ENCODE measurements at regions not wholly inside any gene's neighbourhood (a gene's known extent, or its start where the extent isn't known, plus 50 kb on each side); places are given as distances from the start of the nearest gene placed in this dataset.
"Not testable (repeated sequence)": the region's sequence is repeated elsewhere in the genome, so short reads cannot be mapped to it uniquely, and the experiment has no call there.

DNA sequence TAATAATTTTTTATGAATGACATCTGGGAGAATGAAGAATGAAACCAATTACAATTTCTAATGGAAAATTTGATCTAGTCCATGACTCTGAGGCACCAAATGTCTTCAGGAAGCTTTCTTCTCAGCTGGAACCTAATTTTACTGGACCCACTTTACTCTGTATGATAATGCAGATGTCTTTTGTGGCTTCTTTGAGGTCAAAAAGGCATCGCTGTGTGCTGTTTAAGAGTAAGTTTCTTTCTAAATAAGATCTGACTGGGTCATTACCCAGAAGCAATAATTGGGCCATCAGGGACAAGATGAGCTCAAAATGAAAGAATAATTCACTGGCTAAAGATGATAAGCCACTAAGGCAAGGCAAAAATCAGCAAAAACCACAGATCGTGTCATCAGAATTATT lies 633.4 kb downstream of the PSAT1 start:
- no peak for DNase-seq

- no peak for DNase-seq
Measured at GRCh38 chr9:78932849-78933627, 636.1 kb downstream of the PSAT1 start.

GRCh38 chr9:78934880-78935279 lies 636.9 kb upstream of the TLE4 start:
- DNase-seq = no peak

- no peak for DNase-seq
Measured at GRCh38 chr9:78938821-78939220, 632.9 kb upstream of the TLE4 start.

DNA sequence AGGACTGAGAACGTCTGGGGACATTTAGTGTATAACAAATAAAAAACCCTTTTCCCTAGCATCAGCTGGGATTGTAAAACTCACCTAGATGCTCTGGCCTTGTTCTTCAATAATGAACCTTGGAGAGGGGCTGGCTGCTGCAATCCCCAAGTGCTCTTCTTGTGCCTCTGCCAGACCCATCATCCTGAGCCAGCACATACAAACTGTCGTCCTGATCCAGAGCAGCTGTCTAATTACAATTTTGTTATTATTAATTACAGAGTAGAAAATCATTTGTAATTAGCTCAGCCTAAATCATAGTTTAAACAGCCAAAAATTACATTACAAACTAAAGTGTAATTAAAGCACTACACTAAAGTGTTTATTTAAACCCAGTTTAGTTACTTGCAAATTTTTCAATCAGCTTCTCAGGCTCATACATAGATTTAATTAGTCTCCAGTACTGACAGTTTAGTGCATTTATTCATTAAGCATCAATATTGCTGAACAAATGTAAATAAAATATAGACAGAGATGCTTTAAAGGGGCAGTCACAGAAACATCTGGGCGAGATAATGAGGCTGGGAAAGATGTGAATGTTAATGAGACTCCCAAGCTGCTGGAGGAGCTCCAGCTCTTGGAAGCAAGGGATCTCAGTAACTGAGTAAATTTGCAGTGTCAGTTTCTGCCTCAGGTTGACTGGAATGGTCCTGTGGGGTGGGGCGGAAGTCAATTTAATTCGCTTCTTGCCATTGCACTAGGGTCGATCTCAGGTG lies 632.3 kb upstream of the TLE4 start:
- peak; percentile 23 for DNase-seq

DNA sequence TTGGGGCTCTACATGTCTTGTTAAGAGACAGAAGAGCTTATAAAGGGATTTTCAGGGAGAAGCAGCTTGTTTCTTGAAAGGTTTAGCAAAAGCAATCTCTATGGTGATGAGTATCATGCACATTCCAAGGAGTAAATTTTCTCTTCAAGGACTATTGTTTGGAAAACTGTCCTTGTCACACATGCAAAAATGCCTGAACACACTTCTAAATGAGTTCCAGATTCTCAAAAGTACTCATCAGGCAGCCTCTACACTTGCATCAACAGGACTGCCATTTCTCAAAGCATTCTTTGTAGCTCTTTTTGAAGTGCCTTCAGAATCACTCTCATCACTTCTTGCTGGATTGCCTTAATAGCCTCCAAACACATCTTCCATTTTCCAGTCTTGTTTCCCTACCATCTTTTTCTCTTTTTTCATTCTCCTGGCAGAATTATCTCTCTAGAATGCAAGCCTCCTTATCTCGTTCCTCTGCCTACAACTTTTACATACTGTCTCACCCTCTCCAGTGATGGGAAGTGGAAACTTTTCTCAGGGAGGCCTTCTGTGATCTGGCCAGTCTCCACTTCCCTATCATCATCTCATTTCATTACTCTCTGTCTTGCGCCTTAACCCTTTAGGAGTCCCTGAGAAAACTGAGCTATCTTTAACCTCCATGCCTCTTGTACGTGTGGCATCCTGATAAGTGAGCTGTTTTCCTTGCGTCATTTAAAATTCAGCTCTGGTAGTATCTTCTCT lies 631.5 kb upstream of the TLE4 start:
- no peak for DNase-seq

- no peak for DNase-seq
Measured at GRCh38 chr9:78954286-78954685, 617.5 kb upstream of the TLE4 start.

DNA sequence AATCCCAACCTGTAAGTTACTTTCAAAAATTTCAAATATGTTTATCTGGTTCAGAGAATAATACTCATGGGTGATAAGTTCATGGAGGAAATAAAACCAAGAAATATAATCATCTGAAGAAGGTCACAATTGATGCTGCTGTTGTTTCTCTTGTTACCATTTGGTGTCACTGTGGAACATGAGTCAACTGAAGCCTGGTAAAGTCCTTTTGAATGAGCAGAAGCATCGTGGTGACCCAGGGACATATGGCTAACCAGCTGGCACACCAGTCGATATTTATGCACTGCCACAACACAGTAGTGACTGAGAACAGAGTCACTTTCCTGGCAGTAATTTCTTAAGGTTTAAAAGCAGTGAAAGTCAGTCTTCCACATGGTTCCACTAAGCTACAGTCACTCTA lies 612.9 kb upstream of the TLE4 start:
- no peak for DNase-seq

- no peak for DNase-seq
Measured at GRCh38 chr9:78962156-78962555, 609.6 kb upstream of the TLE4 start.

GRCh38 chr9:78963911-78964310 lies 607.9 kb upstream of the TLE4 start:
- no peak for DNase-seq

DNA sequence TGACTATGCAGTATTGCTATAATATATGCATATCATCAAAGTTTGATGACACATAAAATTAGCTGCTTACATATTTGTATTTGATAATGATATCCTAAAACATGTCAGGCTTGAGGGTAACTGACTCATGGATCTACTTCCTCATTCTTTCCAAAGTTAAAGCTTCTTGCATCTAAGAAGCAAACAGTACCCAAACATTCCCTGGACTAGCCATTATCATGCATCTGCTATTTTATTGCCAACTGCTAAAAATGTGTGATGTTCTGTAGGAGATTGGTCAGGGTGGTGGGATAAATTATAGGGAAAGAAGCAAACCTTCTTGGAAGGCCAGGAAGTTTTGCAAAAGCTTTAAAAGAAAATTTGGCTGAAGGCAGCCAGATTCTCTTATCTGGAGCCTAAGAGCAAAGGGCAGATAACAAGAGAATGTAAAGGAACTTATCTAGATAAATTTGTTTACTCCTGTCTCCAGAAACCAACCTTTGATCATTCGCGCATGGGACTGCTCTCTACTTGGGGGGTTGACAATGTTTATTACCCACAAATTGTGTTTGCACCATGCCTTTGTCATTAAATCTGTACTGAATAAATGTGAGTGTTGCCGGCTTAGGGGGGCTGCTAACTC lies 604.1 kb upstream of the TLE4 start:
- DNase-seq = no peak

DNA sequence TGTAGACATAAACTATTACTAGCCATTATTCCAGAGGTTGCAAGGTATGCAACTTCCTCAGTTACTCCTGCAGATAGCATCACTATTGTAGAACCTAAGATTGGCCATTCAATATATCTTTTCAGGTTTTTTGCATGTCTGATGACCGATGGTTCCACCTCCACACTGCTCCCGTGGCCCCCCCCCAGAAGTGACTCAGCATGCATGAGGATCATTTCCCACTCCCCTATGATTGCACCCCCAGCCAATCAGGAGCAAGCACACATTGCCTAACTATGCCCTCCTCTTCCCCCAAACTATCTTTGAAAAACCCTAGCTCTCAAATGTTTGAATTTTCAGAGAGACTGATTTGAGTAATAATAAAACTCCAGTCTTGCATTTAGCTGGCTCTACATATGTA lies 601.4 kb upstream of the TLE4 start:
- DNase-seq = no peak

DNA sequence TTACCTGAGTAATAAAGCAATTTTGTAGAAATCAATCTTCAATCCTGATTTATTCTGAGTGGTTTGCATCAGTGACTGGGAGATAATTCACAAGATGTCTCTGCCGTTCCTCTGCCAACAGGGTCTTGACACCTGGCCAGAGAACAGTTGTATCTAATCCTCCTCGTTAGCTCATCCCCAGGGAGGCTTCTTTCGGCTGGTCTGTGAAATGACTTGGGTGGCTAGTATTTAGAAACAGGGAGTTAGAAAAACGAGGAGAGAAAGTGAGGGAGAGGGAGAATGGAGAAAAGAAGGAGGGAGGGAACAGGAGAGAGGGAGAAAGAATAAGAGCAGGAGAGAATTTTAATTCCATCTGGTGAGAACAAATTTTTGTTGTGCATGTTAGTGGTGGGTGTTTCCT lies 600.2 kb upstream of the TLE4 start:
- DNase-seq = no peak

DNA sequence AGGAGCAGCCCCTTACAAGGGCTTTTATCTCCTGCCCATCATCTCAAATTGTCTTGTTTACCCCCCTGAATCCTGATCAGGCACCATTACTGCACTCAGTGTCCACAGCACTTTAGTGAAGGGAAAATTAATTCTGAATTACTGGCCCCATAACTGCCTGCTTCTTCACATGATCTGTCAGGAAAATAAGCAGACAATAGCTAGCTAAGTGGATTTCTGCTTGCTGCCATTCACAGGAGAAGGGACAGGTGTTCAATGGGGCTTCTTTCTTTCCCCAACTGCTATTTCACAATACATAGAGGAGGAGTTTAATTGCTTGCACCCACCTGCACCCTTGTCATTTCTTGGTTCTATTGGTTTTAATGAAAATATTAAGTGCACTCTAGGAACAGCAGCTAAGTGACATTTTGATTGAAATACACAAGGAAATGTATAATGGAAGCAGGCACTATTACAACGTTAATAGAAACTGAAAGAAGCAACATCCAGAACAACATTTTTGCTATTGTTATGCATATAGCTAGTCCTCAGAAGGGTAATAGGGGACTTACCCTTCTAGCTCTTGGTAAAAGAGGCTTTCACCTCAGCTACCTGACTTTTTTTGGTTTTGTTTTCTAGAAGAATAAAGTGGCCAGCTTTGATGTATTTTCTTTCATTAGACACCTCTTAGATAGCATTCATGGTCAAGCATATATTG lies 599.3 kb upstream of the TLE4 start:
- no peak for DNase-seq

DNA sequence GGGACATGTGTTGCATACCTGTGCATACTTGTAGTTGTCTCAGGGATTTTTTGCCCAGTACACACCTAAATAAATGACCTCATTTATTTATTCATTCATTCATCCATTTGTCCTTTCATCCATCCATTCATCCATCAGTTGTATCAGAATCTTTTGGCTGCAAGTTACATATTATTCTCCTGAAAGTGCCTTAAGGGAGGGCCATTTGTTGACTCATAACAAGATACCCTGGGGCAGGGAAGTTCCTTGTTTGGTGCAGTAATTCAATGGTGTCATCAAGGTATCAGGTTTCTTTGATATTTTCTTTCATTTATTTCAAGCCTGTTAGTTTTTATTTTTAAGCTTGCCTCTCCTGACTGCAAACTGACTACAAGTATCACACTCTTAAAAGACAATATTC lies 597.9 kb upstream of the TLE4 start:
- no peak for DNase-seq

- DNase-seq = no peak
Measured at GRCh38 chr9:78982849-78983248, 588.9 kb upstream of the TLE4 start.

DNA sequence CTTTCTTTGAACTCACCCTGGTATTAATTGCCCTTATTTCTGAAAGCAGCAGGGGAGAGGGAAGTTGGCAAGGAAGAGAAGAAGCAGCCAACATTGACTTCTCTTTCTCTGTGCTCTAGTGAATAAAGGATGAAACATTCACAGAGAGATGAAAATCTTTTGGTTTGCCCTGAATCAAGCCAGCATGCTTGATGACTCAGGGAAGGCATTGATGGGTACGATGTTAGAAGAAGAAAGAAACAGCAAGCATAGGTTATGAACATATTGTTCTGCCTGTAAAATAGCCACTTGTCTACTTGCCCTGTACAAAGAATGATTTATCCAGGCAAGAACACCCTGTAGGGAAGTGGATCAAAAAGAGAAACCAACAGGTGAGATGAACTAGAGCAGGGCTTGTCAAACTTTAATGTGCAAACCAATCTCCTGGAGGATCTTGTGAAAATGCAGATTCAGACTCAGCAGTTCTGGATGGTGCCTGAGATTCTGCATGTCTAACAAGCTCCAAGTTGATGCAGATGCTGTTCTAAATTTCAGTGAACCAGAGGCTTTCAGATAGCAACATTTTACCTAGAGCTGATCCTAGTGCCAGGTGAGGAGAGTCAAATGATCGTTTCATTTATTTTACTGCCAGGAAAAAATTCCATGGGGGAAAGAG lies 586.6 kb upstream of the TLE4 start:
- no peak for DNase-seq

- DNase-seq = no peak
Measured at GRCh38 chr9:78986446-78986845, 585.3 kb upstream of the TLE4 start.

DNA sequence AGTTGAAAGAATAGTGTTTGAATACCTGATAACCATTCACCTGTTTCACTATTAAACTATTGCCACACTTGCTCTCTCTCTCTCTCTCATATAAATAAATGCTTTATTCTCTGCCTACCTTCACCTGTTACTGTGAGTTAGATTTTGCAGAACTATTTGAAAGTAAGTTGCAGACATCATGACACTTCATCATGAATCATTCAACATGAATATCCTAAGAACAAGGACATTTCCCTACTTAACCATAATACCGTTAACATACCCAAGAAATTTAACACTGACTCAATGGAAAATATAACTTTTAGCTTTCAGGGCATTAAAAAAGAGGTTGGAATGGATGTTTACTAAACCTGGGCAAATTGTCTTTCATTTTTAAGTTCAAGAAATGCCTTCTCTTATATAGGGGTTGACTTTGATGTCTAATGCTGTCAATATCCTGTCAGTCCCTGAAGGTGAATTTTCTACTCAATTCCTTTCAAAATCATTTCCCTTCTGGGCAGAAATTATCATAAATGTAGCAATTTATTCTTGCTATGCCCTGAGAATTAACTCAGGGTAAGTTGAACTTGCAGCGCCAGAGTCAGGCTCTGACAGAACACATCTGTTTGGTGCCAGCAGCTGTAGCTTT lies 582.6 kb upstream of the TLE4 start:
- no peak for DNase-seq

- no peak for DNase-seq
Measured at GRCh38 chr9:78994471-78994870, 577.3 kb upstream of the TLE4 start.

GRCh38 chr9:78994974-78995373 lies 576.8 kb upstream of the TLE4 start:
- DNase-seq = not testable (repeated sequence)

- DNase-seq = no peak
Measured at GRCh38 chr9:78997296-78997695, 574.5 kb upstream of the TLE4 start.
